ENCODE measurements at regions not wholly inside any gene's neighbourhood (a gene's known extent, or its start where the extent isn't known, plus 50 kb on each side); places are given as distances from the start of the nearest gene placed in this dataset.

GRCh38 chr3:31427623-31428022 lies 105.1 kb upstream of the STT3B start:
- DNase-seq (ENCODE audit: low spot score), result no peak

DNA sequence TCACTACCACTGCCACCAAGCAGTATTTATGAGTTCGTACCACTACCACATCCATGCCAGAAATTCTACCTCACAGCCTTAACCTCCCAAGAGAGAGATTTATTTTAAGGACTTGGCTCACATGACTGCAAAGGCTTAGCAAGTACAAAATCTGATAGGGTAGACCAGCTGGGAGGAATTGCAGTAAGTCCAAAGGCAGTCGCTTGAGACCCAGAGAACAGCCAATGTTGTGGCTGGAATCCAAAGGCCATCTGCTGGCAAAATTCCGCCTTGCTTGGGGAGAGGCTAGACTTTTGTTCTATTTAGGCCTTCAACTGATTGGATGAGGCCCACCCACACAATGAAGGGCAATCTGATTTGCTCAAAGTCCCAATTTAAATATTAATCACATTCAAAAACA lies 101.4 kb upstream of the STT3B start:
- no peak for DNase-seq (ENCODE audit: low spot score)

DNA sequence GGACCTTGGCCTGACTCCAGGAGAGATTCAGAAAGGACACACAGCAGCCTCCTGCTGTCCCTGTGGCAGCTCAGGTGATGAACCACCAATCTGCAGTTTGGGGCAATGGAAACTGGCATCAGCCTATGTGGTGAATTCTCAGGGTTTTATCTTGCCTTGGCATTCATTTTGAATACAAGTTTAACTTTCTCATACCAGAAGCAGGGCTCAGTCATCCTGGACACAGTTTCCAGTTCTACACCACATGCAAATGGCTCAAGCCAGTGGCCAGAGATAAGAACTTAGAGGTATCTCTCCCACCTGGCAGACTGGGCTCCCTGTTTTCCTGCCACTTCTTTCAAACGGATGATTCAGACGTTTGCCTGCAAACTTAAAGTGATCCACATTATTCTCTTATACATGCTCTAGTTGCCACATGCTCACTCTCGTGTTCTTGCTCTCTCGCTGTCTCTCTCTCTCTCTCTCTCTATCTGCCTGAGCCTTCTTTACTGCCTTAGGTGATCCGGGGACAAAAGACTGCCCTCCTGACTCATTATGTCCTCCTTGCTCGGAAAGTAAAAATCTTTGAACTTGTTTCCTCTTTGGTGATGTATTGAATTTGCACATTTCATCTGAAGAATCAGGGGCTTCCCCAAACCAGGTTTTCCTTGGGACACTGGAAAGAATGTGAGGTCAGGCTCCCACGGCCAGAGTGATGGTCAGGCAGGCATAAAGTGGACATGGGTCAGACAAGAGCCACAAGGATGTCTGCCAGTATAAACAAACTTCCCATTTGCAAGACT lies 99.6 kb upstream of the STT3B start:
- no peak for DNase-seq (ENCODE audit: low spot score)

DNA sequence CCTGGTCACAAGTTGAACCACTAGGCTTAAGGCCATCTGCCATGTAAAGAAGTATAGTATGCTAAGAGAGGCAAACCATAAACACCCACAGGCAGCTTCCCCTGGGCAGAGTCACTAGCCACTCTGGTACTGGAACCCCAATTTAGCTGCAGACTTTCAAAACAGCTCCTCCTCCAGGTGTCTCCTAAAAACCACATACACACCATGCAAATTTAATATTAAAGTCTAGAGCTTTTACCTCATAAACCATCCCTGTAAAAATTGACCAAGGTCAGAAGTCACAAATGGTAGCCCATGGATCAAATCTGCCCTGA lies 99.1 kb upstream of the STT3B start:
- no peak for DNase-seq (ENCODE audit: low spot score)

GRCh38 chr3:31434819-31435218 lies 97.9 kb upstream of the STT3B start:
- DNase-seq (ENCODE audit: low spot score), result no peak

GRCh38 chr3:31436830-31437229 lies 95.9 kb upstream of the STT3B start:
- no peak for DNase-seq (ENCODE audit: low spot score)

DNA sequence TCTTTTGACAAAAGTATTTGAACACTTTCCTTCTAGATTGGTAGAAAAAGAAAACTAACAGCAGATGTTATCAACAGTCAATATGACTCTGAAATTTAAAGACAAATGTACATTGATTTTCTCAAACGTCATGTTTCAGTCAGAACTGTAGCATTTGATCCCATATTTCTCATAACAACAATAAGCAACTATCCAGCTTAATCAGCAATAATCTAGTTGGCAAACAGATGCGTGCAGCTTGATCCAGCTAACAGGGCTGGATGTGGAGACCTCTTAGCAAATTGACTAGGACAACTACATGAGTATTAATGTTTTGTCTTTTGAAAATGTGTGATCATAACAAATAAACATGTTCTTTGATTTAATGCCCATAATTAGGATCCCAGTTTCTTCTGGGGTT lies 94.0 kb upstream of the STT3B start:
- DNase-seq (ENCODE audit: low spot score), result no peak

DNA sequence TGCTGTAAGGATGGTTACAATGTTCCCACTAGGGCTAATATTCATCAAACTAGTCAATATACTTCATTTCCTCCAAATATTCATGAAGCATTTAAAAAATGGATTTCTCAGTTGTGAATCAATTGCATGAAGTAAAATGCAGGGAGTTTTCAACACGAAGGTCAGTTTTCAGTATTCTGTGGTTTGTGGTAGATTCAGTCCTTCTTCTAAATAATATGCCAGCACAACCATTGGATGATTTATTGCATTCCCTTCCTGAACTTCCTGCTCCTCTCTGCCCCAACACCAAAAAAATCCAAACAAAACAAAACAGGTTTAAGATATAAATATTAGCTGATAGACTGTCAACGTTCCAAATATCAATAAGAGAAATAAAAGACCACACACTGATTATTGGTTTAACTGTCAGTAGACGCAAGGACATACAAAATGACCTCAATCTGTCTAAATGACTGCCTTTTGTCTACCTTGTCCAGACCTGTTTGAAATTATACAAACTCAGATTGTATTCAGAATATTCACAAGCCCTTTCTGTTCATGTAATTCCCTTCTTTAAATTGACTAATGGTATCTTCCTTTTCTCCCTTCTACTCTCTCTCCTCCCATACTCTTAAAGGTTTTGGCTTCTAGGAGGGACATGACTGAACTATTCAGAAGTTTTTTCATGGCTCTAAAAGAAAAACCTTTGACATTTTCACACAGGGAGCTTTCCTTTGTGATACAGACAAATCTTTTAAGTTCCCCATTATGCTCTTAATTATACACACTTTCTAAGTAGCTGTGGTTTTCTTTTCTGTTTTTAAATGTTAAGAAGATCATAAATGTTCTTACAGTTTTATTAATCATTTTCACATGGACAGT lies 92.6 kb upstream of the STT3B start:
- no peak for DNase-seq (ENCODE audit: low spot score)

- no peak for DNase-seq (ENCODE audit: low spot score)
Measured at GRCh38 chr3:31440878-31441277, 91.8 kb upstream of the STT3B start.

GRCh38 chr3:31442755-31443154 lies 90.0 kb upstream of the STT3B start:
- no peak for DNase-seq (ENCODE audit: low spot score)

- no peak for DNase-seq (ENCODE audit: low spot score)
Measured at GRCh38 chr3:31444220-31445142, 88.2 kb upstream of the STT3B start.

DNA sequence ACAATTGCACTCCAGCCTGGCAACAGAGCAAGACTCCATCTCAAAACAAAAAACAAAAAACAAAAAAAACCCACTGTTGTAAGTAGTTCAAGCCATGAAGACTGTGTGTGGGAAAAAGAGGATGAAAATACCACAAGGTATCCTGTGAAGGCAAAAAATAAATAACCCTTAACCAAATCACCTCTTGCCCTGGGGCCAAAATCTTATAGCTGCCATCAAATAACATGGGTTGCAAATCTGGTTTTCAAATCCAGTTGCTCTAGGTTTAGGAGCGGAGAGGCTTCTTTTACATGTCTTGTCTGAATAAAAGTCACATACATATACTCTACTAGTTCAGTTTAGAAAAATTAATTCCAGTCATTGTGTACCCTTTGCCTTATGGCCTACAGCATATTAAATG lies 87.0 kb upstream of the STT3B start:
- no peak for DNase-seq (ENCODE audit: low spot score)

DNA sequence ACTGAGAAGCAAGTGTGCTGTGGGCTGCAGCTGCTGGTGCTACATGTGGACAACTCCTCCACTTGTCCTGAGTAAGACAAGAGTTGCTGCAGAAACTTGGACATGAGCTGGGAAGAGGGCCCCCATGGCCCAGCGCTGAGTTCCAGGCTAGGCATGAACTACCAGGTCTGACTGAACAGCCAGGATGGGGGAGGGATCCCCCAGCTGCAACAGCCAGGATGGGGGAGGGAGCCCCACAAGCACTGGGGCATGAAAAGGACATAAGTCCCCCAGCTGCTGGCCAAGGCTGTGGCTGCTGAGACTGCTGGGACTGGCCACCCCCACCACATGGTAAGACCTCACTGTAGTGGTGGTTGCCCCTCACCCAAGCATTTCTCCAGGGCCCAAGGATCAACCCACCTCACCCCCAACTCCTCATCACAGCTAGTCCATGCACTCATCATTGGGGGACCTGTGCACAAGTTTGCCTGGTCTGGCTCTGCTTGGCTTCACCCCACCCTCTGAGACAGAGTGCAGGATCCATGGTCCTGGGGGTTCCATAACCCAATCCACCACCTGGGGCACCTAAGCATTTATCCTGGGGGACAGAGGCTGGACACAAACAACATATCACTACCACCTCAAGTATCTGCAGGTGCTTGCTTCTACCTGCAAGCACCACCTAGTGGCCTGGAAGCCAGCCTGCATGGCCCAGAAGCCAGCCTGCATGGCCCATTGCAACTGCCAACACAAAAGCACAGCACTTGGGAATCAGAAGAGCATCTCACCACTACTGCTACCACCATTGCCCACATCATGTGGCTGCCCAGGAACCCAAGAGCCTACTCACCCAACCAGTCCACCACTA lies 84.5 kb upstream of the STT3B start:
- DNase-seq (ENCODE audit: low spot score), result peak; percentile 34

- no peak for DNase-seq (ENCODE audit: low spot score)
Measured at GRCh38 chr3:31448882-31449243, 83.9 kb upstream of the STT3B start.

GRCh38 chr3:31449318-31449717 lies 83.4 kb upstream of the STT3B start:
- DNase-seq (ENCODE audit: low spot score), result no peak

- no peak for DNase-seq (ENCODE audit: low spot score)
Measured at GRCh38 chr3:31450345-31450744, 82.4 kb upstream of the STT3B start.

DNA sequence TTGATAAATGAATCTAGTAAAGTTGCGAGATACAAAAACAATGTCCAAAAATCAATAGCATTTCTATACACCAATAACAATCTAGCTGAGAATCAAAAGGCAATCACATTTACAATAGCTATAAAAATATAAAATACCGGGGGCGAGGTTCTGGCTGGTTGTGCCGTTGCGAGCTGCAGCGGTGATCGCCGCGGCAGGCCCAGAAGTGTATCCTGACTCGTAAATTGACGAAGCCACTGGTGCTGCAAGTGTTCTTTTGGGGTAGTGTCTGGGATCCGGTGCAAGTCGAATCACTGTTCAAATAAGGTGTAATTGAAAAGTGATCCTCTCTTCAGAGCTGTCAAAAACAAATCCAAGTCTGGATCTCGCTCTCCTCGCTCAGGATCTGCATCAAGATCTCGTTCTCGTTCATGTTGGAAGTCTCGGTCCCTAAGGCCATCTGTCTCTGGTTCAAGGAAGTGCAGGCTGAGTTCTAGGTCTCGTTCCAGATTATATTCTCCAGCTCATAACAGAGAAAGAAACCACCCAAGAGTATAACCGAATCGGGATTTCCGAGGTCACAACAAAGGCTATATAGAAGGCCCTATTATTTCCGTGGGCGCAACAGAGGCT lies 80.1 kb upstream of the STT3B start:
- no peak for DNase-seq (ENCODE audit: low spot score)

- no peak for DNase-seq (ENCODE audit: low spot score)
Measured at GRCh38 chr3:31453430-31453829, 79.3 kb upstream of the STT3B start.

DNA sequence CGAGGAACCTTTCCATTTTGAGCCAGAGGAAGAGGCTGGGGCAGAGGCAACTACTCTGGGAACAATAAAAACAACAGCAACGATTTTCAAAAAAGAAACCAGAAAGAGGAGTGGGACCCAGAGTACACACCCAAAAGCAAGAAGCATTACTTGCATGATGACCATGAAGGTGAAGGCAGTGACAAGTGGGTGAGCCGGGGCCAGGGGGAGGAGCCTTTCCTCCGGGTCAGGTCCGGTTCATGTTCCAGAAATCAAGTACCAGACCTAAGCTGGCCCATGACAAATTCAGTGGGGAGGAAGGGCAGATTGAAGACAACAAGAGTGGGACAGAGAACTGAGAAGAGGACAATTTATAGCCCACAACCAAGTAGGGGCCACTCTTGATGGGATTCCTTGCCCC lies 77.2 kb upstream of the STT3B start:
- no peak for DNase-seq (ENCODE audit: low spot score)

- no peak for DNase-seq (ENCODE audit: low spot score)
Measured at GRCh38 chr3:31456373-31456772, 76.4 kb upstream of the STT3B start.

GRCh38 chr3:31461426-31461825 lies 71.3 kb upstream of the STT3B start:
- no peak for DNase-seq (ENCODE audit: low spot score)

Measured in CD4-positive, alpha-beta T cell treated with Interleukin-2 at 100 ng/mL for 4 hours (primary cell).